Activated CD4-positive, alpha-beta T cell treated with anti-CD3 and anti-CD28 coated beads, Interleukin-2, amount 10 ng/mL, durations not matched to agents 24 days and 14 days (primary cell): ENCODE measurements at regions not wholly inside any gene's neighbourhood (a gene's known extent, or its start where the extent isn't known, plus 50 kb on each side); places are given as distances from the start of the nearest gene placed in this dataset.

ENCODE experiments used
- DNase-seq: peaks from one replicate; pipeline ENCODE4 v3.0.0; 2022
- H3K27ac Mint-ChIP-seq: one replicate; pipeline ENCODE4 v1.8.0; 2022; ENCODE audit warnings: mild to moderate bottlenecking, mixed read lengths
- H3K27me3 Mint-ChIP-seq: one replicate; pipeline ENCODE4 v1.8.0; 2022; ENCODE audit warnings: mixed read lengths
- H3K36me3 Mint-ChIP-seq: one replicate; pipeline ENCODE4 v1.8.0; 2022; ENCODE audit warnings: low read depth, mild to moderate bottlenecking, mixed read lengths
- H3K4me1 Mint-ChIP-seq: one replicate; pipeline ENCODE4 v1.8.0; 2021; ENCODE audit warnings: mixed read lengths
- H3K4me3 Mint-ChIP-seq: one replicate; pipeline ENCODE4 v1.8.0; 2022; ENCODE audit warnings: mild to moderate bottlenecking, moderate library complexity, mixed read lengths
- H3K9me3 Mint-ChIP-seq: one replicate; pipeline ENCODE4 v1.8.0; 2021; ENCODE audit warnings: mixed read lengths
- intact Hi-C: fragments of 100-400 bp; cut with micrococcal nuclease; formaldehyde crosslinking; loops from one replicate; pipeline ENCODE4 v1.15.1; 2023

GRCh38 chr18:30492552-30493129 is 549.9 kb downstream of the DSC3 start:
- Mint-ChIP-seq H3K4me3 (no peak overlapping the region), H3K9me3 (peaks cover 4% of the 10 kb centered on the region), H3K27me3 (no peaks in the 10 kb centered on the region), H3K36me3 (no peaks in the 10 kb centered on the region), H3K27ac (no peak overlapping the region), H3K4me1 (no peaks in the 10 kb centered on the region)
- intact Hi-C loops = no loop called here
- no peak for DNase-seq

- peaks cover 4% of the 10 kb centered on the region for H3K9me3 Mint-ChIP-seq
- H3K27ac Mint-ChIP-seq = no peak overlapping the region
- DNase-seq = no peak
- intact Hi-C loops = no loop called here
- no peak overlapping the region for H3K4me3 Mint-ChIP-seq
- H3K4me1 Mint-ChIP-seq = no peaks in the 10 kb centered on the region
- no peaks in the 10 kb centered on the region for H3K27me3 Mint-ChIP-seq
- H3K36me3 Mint-ChIP-seq = no peaks in the 10 kb centered on the region
Measured at GRCh38 chr18:30491815-30492551, 550.6 kb downstream of the DSC3 start.

GRCh38 chr18:30489890-30490643 is 552.5 kb downstream of the DSC3 start:
- H3K36me3 Mint-ChIP-seq = no peaks in the 10 kb centered on the region
- peaks cover 4% of the 10 kb centered on the region for H3K9me3 Mint-ChIP-seq
- H3K4me3 Mint-ChIP-seq = no peak overlapping the region
- intact Hi-C loops = no loop called here
- H3K27ac Mint-ChIP-seq = peak overlapping the region; percentile 14
- H3K4me1 Mint-ChIP-seq = no peaks in the 10 kb centered on the region
- DNase-seq = no peak
- no peaks in the 10 kb centered on the region for H3K27me3 Mint-ChIP-seq

GRCh38 chr18:30487962-30488361 is 554.6 kb downstream of the DSC3 start:
- Mint-ChIP-seq H3K27me3 (no peaks in the 10 kb centered on the region), H3K4me1 (no peaks in the 10 kb centered on the region), H3K9me3 (peaks cover 4% of the 10 kb centered on the region), H3K27ac (no peak overlapping the region), H3K4me3 (no peak overlapping the region), H3K36me3 (no peaks in the 10 kb centered on the region)
- no peak for DNase-seq
- intact Hi-C loops = no loop called here

- H3K4me1 Mint-ChIP-seq = no peaks in the 10 kb centered on the region
- H3K4me3 Mint-ChIP-seq = no peak overlapping the region
- DNase-seq = no peak
- no peaks in the 10 kb centered on the region for H3K27me3 Mint-ChIP-seq
- intact Hi-C loops = no loop called here
- peaks cover 4% of the 10 kb centered on the region for H3K9me3 Mint-ChIP-seq
- no peaks in the 10 kb centered on the region for H3K36me3 Mint-ChIP-seq
- H3K27ac Mint-ChIP-seq = no peak overlapping the region
Measured at GRCh38 chr18:30486856-30487255, 555.7 kb downstream of the DSC3 start.

GRCh38 chr18:30485078-30485477 is 557.5 kb downstream of the DSC3 start:
- no peak overlapping the region for H3K4me3 Mint-ChIP-seq
- no peak for DNase-seq
- H3K36me3 Mint-ChIP-seq = no peaks in the 10 kb centered on the region
- no peaks in the 10 kb centered on the region for H3K4me1 Mint-ChIP-seq
- no peak overlapping the region for H3K27ac Mint-ChIP-seq
- H3K27me3 Mint-ChIP-seq = no peaks in the 10 kb centered on the region
- intact Hi-C loops = no loop called here
- peaks cover 1% of the 10 kb centered on the region for H3K9me3 Mint-ChIP-seq

GRCh38 chr18:30481871-30482270 is 560.7 kb downstream of the DSC3 start:
- Mint-ChIP-seq H3K4me1 (no peaks in the 10 kb centered on the region), H3K27ac (no peak overlapping the region), H3K36me3 (no peaks in the 10 kb centered on the region), H3K27me3 (no peaks in the 10 kb centered on the region), H3K4me3 (no peak overlapping the region), H3K9me3 (peaks cover 4% of the 10 kb centered on the region)
- intact Hi-C loops = no loop called here
- DNase-seq = no peak

- Mint-ChIP-seq H3K27me3 (no peaks in the 10 kb centered on the region), H3K27ac (no peak overlapping the region), H3K36me3 (no peaks in the 10 kb centered on the region), H3K4me3 (no peak overlapping the region), H3K4me1 (no peaks in the 10 kb centered on the region), H3K9me3 (no peaks in the 10 kb centered on the region)
- no peak for DNase-seq
- intact Hi-C loops = no loop called here
Measured at GRCh38 chr18:30469091-30469490, 573.5 kb downstream of the DSC3 start.

- intact Hi-C loops = no loop called here
- Mint-ChIP-seq H3K4me1 (no peaks in the 10 kb centered on the region), H3K4me3 (no peak overlapping the region), H3K36me3 (no peaks in the 10 kb centered on the region), H3K27ac (no peak overlapping the region), H3K27me3 (no peaks in the 10 kb centered on the region), H3K9me3 (no peaks in the 10 kb centered on the region)
- no peak for DNase-seq
Measured at GRCh38 chr18:30465096-30465495, 577.4 kb downstream of the DSC3 start.

GRCh38 chr18:30457156-30457555 is 585.4 kb downstream of the DSC3 start:
- Mint-ChIP-seq H3K36me3 (no peaks in the 10 kb centered on the region), H3K9me3 (no peaks in the 10 kb centered on the region), H3K4me1 (no peaks in the 10 kb centered on the region), H3K27ac (no peak overlapping the region), H3K27me3 (no peaks in the 10 kb centered on the region), H3K4me3 (no peak overlapping the region)
- intact Hi-C loops = no loop called here
- no peak for DNase-seq

- no peaks in the 10 kb centered on the region for H3K27me3 Mint-ChIP-seq
Measured at GRCh38 chr18:30455741-30456140, 586.8 kb downstream of the DSC3 start.

GRCh38 chr18:30454920-30455319 is 587.6 kb downstream of the DSC3 start:
- H3K9me3 Mint-ChIP-seq = no peaks in the 10 kb centered on the region
- intact Hi-C loops = no loop called here

More at GRCh38 chr18:30455741-30456140, 586.8 kb downstream of the DSC3 start:
- Mint-ChIP-seq H3K9me3 (no peaks in the 10 kb centered on the region), H3K36me3 (no peaks in the 10 kb centered on the region), H3K4me1 (no peaks in the 10 kb centered on the region), H3K27ac (no peak overlapping the region), H3K4me3 (no peak overlapping the region)
- DNase-seq = no peak
- intact Hi-C loops = no loop called here

GRCh38 chr18:30451981-30452380 is 590.6 kb downstream of the DSC3 start:
- Mint-ChIP-seq H3K4me3 (no peak overlapping the region), H3K36me3 (no peaks in the 10 kb centered on the region), H3K9me3 (no peaks in the 10 kb centered on the region), H3K27me3 (no peaks in the 10 kb centered on the region), H3K27ac (no peak overlapping the region), H3K4me1 (no peaks in the 10 kb centered on the region)
- intact Hi-C loops = no loop called here
- DNase-seq = no peak

More at GRCh38 chr18:30454920-30455319, 587.6 kb downstream of the DSC3 start:
- Mint-ChIP-seq H3K4me3 (no peak overlapping the region), H3K27me3 (no peaks in the 10 kb centered on the region), H3K36me3 (no peaks in the 10 kb centered on the region), H3K4me1 (no peaks in the 10 kb centered on the region), H3K27ac (no peak overlapping the region)
- no peak for DNase-seq

GRCh38 chr18:30450927-30451326 is 591.6 kb downstream of the DSC3 start:
- intact Hi-C loops = no loop called here
- no peaks in the 10 kb centered on the region for H3K36me3 Mint-ChIP-seq
- H3K4me3 Mint-ChIP-seq = no peak overlapping the region
- no peak for DNase-seq
- no peaks in the 10 kb centered on the region for H3K9me3 Mint-ChIP-seq
- no peak overlapping the region for H3K27ac Mint-ChIP-seq
- H3K4me1 Mint-ChIP-seq = no peaks in the 10 kb centered on the region
- H3K27me3 Mint-ChIP-seq = no peaks in the 10 kb centered on the region
